ENCODE measurements at regions not wholly inside any gene's neighbourhood (a gene's known extent, or its start where the extent isn't known, plus 50 kb on each side); places are given as distances from the start of the nearest gene placed in this dataset.
"Not testable (repeated sequence)": the region's sequence is repeated elsewhere in the genome, so short reads cannot be mapped to it uniquely, and the experiment has no call there.

DNA sequence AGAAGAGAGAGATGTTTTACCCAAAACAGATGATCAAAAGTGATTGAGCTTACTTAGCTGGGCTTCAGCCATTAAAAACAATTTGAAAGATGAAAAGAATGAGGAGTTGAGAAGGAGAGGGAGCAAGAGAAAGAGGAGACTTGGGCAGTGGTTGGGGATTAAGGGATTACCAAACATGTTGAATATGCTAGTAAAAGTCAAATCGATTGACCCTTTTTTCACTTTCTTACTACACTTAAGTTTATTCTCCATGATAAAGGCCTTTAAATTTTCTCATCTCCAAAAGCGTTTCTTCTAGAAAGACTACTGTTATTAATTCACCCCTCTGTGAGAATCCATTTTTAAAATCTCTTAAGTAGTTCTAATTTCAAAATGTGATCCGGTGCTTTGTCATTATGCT, 1254.0 kb upstream of the PHF14 start:
- in situ Hi-C loops (cut with MboI; ENCODE audit: low sequenced_read_pairs) (no loop called here), dilution Hi-C loops (cut with HindIII; ENCODE audit: low sequenced_read_pairs, unreplicated experiment) (no loop called here), intact Hi-C loops (cut with micrococcal nuclease) (no loop called here)
- Histone ChIP-seq H3K4me3 (ENCODE audit: insufficient read depth, low read depth, low read length) (no peak overlapping the region), H3K9me3 (ENCODE audit: control insufficient read depth, insufficient read depth, low read length) (0 out of 2 replicates have a peak, but pooled peaks cover 2% of the 10 kb centered on the region), H2BK15ac (ENCODE audit: low read depth, low read length) (no peak overlapping the region), H2BK5ac (ENCODE audit: low read depth, low read length, poor library complexity, severe bottlenecking) (no peak overlapping the region), H2AK5ac (ENCODE audit: low read depth, low read length) (no peak overlapping the region), H3K23ac (ENCODE audit: low read depth, low read length) (no peak overlapping the region), H4K91ac (ENCODE audit: insufficient read depth, low read depth, low read length) (no peak overlapping the region), H4K5ac (ENCODE audit: low read depth, low read length) (no peak overlapping the region), H3K18ac (ENCODE audit: low read depth, low read length) (no peak overlapping the region), H3K9ac (ENCODE audit: low read depth, low read length) (no peak overlapping the region), H2AFZ (replicated peaks; ENCODE audit: low read length, poor library complexity) (no peak overlapping the region), H4K8ac (ENCODE audit: low read depth in 2 of 2, low read length in 2 of 2) (no peak overlapping the region), H3K36me3 (ENCODE audit: control insufficient read depth, insufficient read depth, low read length) (no peaks in the 10 kb centered on the region), H3K56ac (ENCODE audit: extremely low read depth, insufficient read depth, low read length) (no peak overlapping the region), H3K79me1 (ENCODE audit: low read depth in 1 of 2, low read length in 2 of 2) (no peaks in the 10 kb centered on the region), H3K14ac (replicated peaks; ENCODE audit: low read depth, low read length) (no peak overlapping the region), H3K4ac (ENCODE audit: low read depth, low read length) (no peak overlapping the region), H3K27ac (ENCODE audit: insufficient read depth, low read length) (no peak overlapping the region), H2AK9ac (replicated peaks; ENCODE audit: low read depth, low read length, poor library complexity) (no peak overlapping the region), H3K4me2 (ENCODE audit: low read depth, low read length) (no peak overlapping the region), H3K4me1 (ENCODE audit: control insufficient read depth, insufficient read depth, low read length) (no peaks in the 10 kb centered on the region), H2BK120ac (ENCODE audit: low read depth, low read length) (no peak overlapping the region), H2BK20ac (ENCODE audit: low read depth, low read length) (no peak overlapping the region), H3K27me3 (ENCODE audit: control insufficient read depth, insufficient read depth, low read length) (no peaks in the 10 kb centered on the region), H3K9me1 (ENCODE audit: insufficient read depth, low read length) (no peaks in the 10 kb centered on the region), H4K20me1 (ENCODE audit: insufficient read depth, low read length) (no peaks in the 10 kb centered on the region)
- BruUV-seq (replicated peaks) = no TSS peak
- TF ChIP-seq RAD21 (IDR thresholded peaks at IDR 0.05; ENCODE audit: low read length) (no peak), FOS (IDR thresholded peaks at IDR 0.05; ENCODE audit: low read depth, low read length) (no peak), RFX5 (IDR thresholded peaks at IDR 0.05; ENCODE audit: low read depth, low read length) (no peak), POLR2A (IDR thresholded peaks at IDR 0.05; ENCODE audit: low read depth, low read length) (no peak), CHD1 (IDR thresholded peaks at IDR 0.05; ENCODE audit: low read depth, low read length) (no peak)
- TF ChIP-seq, protein P1, sequence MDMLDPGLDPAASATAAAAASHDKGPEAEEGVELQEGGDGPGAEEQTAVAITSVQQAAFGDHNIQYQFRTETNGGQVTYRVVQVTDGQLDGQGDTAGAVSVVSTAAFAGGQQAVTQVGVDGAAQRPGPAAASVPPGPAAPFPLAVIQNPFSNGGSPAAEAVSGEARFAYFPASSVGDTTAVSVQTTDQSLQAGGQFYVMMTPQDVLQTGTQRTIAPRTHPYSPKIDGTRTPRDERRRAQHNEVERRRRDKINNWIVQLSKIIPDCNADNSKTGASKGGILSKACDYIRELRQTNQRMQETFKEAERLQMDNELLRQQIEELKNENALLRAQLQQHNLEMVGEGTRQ (IDR thresholded peaks at IDR 0.05; ENCODE audit: low read depth, low read length) = no peak
- DNase-seq = no peak
- no peak for ATAC-seq (ENCODE audit: low read depth)
- ChIA-PET CTCF (no interaction called here), POLR2A (ENCODE audit: unreplicated experiment) (no interaction called here)
- no CpG with 5 or more reads among the region's 3 CpGs for WGBS, 2 experiments (ENCODE audit: extremely low coverage in 2 of 2, insufficient read length in 1 of 2)

DNA sequence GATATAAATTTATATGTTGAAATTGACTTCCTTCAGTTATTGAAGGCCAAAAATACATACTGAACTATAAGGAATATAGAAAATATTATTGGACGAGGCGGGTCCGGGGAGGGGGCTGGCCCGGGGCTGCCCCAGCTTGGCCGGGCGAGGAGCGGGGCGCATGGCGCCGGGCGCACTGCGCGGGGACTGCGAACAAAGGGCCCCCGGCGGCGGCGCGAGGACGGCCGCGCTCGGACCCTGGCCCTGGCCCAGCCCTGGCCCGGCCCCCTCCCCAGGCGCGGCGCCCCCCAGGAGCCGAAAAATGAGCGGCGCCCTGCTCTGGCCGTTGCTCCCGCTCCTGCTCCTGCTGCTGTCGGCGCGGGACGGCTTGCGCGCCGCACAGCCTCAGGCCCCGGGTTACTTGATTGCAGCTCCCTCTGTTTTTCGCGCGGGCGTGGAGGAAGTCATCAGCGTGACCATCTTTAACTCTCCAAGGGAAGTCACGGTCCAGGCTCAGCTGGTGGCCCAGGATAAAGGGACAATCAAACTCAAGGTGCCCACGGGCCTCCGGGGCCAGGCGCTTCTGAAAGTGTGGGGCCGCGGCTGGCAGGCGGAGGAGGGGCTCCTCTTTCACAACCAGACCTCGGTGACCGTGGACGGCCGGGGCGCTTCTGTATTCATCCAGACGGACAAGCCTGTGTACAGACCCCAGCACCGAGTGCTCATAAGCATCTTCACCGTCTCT, 1247.6 kb upstream of the PHF14 start:
- H3K4me1 ChIP-seq (ENCODE audit: control insufficient read depth, insufficient read depth, low read length); H2AK5ac ChIP-seq (ENCODE audit: low read depth, low read length); H2BK15ac ChIP-seq (ENCODE audit: low read depth, low read length); CTCF ChIA-PET; H2BK120ac ChIP-seq (ENCODE audit: low read depth, low read length); BruUV-seq (replicated peaks); H4K20me1 ChIP-seq (ENCODE audit: insufficient read depth, low read length); in situ Hi-C loops (cut with MboI; ENCODE audit: low sequenced_read_pairs); H4K5ac ChIP-seq (ENCODE audit: low read depth, low read length); POLR2A ChIA-PET (ENCODE audit: unreplicated experiment); H3K9ac ChIP-seq (ENCODE audit: low read depth, low read length); H3K4me3 ChIP-seq (ENCODE audit: insufficient read depth, low read depth, low read length); H3K27ac ChIP-seq (ENCODE audit: insufficient read depth, low read length); H4K8ac ChIP-seq (ENCODE audit: low read depth in 2 of 2, low read length in 2 of 2); H3K36me3 ChIP-seq (ENCODE audit: control insufficient read depth, insufficient read depth, low read length); H2BK5ac ChIP-seq (ENCODE audit: low read depth, low read length, poor library complexity, severe bottlenecking); H2BK20ac ChIP-seq (ENCODE audit: low read depth, low read length); H3K18ac ChIP-seq (ENCODE audit: low read depth, low read length); dilution Hi-C loops (cut with HindIII; ENCODE audit: low sequenced_read_pairs, unreplicated experiment); H3K23ac ChIP-seq (ENCODE audit: low read depth, low read length); ATAC-seq (ENCODE audit: low read depth); DNase-seq; H3K14ac ChIP-seq (replicated peaks; ENCODE audit: low read depth, low read length); H3K27me3 ChIP-seq (ENCODE audit: control insufficient read depth, insufficient read depth, low read length); H3K56ac ChIP-seq (ENCODE audit: extremely low read depth, insufficient read depth, low read length); H3K9me3 ChIP-seq (ENCODE audit: control insufficient read depth, insufficient read depth, low read length); H3K9me1 ChIP-seq (ENCODE audit: insufficient read depth, low read length); H2AFZ ChIP-seq (replicated peaks; ENCODE audit: low read length, poor library complexity); H3K4me2 ChIP-seq (ENCODE audit: low read depth, low read length); H3K4ac ChIP-seq (ENCODE audit: low read depth, low read length); H2AK9ac ChIP-seq (replicated peaks; ENCODE audit: low read depth, low read length, poor library complexity); intact Hi-C loops (cut with micrococcal nuclease); H3K79me1 ChIP-seq (ENCODE audit: low read depth in 1 of 2, low read length in 2 of 2); H4K91ac ChIP-seq (ENCODE audit: insufficient read depth, low read depth, low read length): not testable (repeated sequence)
- WGBS, 2 experiments (ENCODE audit: extremely low coverage in 2 of 2, insufficient read length in 1 of 2) = 84% methylated on average over 11 of the region's 60 CpGs; no CpG with 5 or more reads in 1 of the 2 experiments

Measured in IMR-90 (cell line).